IMR-90 (cell line): ENCODE measurements at regions not wholly inside any gene's neighbourhood (a gene's known extent, or its start where the extent isn't known, plus 50 kb on each side); places are given as distances from the start of the nearest gene placed in this dataset.
A peak's percentile ranks its signal among the peaks of the same experiment; 100 is the strongest.

Experiments
- ATAC-seq: fragments of 200-7000 bp; cut with Tn5 transposase; 2 replicates; pipeline ENCODE4 v1.9.1; 2020; ENCODE audit warnings: low read depth, mild to moderate bottlenecking, moderate library complexity
- BruUV-seq: library from RNA; stranded (reverse); fragments of 400-500 nt; replicated peaks from 2 replicates; lab custom pipeline; 2021; lab: Mats Ljungman, UMichigan
- CTCF ChIA-PET: fragments of 300-600 bp; formaldehyde crosslinking; extraction: SDS; loops from one replicate; lab custom pipeline; 2021; ENCODE audit warnings: antibody characterized with exemption; lab: Yijun Ruan, JAX
- POLR2A ChIA-PET: fragments of 300-600 bp; sonication (Branson Sonifier 250); formaldehyde crosslinking; loops from one replicate; lab custom pipeline; 2022; ENCODE audit warnings: antibody characterized with exemption; ENCODE audit not compliant: unreplicated experiment; lab: Charles Lee
- DNase-seq: peaks from one replicate; pipeline ENCODE4 v3.0.0; 2013
- H2AFZ ChIP-seq: replicated peaks from 2 replicates; pipeline ENCODE3; 2013; ENCODE audit warnings: low read length, mild to moderate bottlenecking; ENCODE audit not compliant: poor library complexity
- H2AK5ac ChIP-seq: 2 replicates; pipeline ENCODE4 v1.6.1; 2013; ENCODE audit warnings: low read depth, low read length, inconsistent platforms
- H2AK9ac ChIP-seq: replicated peaks from 2 replicates; pipeline ENCODE3; 2013; ENCODE audit warnings: mild to moderate bottlenecking, low read depth, low read length, moderate library complexity; ENCODE audit not compliant: poor library complexity
- H2BK120ac ChIP-seq: 2 replicates; pipeline ENCODE4 v1.6.1; 2013; ENCODE audit warnings: low read depth, low read length, inconsistent platforms
- H2BK15ac ChIP-seq: 3 replicates; pipeline ENCODE4 v1.6.1; 2013; ENCODE audit warnings: low read depth, low read length, inconsistent platforms
- H2BK20ac ChIP-seq: 2 replicates; pipeline ENCODE4 v1.6.1; 2013; ENCODE audit warnings: low read depth, mild to moderate bottlenecking, inconsistent platforms, low read length, moderate library complexity
- H2BK5ac ChIP-seq: 2 replicates; pipeline ENCODE4 v1.6.1; 2013; ENCODE audit warnings: mild to moderate bottlenecking, low read depth, low read length, inconsistent platforms; ENCODE audit not compliant: poor library complexity, severe bottlenecking
- H3K14ac ChIP-seq: replicated peaks from 2 replicates; pipeline ENCODE4 v1.6.1; 2013; ENCODE audit warnings: low read depth, low read length, inconsistent platforms
- H3K18ac ChIP-seq: 2 replicates; pipeline ENCODE4 v1.6.1; 2013; ENCODE audit warnings: low read depth, low read length, control low read depth
- H3K23ac ChIP-seq: 2 replicates; pipeline ENCODE4 v1.6.1; 2013; ENCODE audit warnings: low read depth, low read length, inconsistent platforms
- H3K27ac ChIP-seq: 2 replicates; pipeline ENCODE4 v1.5.1; 2013; ENCODE audit warnings: mild to moderate bottlenecking, control low read depth, low read length; ENCODE audit not compliant: insufficient read depth
- H3K27me3 ChIP-seq: 2 replicates; pipeline ENCODE4 v1.6.1; 2013; ENCODE audit warnings: low read length; ENCODE audit not compliant: control insufficient read depth, insufficient read depth
- H3K36me3 ChIP-seq: 2 replicates; pipeline ENCODE4 v1.6.1; 2013; ENCODE audit warnings: low read length, mixed read lengths; ENCODE audit not compliant: control insufficient read depth, insufficient read depth
- H3K4ac ChIP-seq: 2 replicates; pipeline ENCODE4 v1.6.1; 2013; ENCODE audit warnings: low read depth, low read length, inconsistent platforms
- H3K4me1 ChIP-seq: 2 replicates; pipeline ENCODE4 v1.6.1; 2013; ENCODE audit warnings: low read length, mixed read lengths; ENCODE audit not compliant: control insufficient read depth, insufficient read depth
- H3K4me2 ChIP-seq: 2 replicates; pipeline ENCODE4 v1.6.1; 2013; ENCODE audit warnings: low read depth, mild to moderate bottlenecking, control low read depth, low read length, moderate library complexity
- H3K4me3 ChIP-seq: 2 replicates; pipeline ENCODE4 v1.5.1; 2013; ENCODE audit warnings: low read depth, mild to moderate bottlenecking, control low read depth, low read length, moderate library complexity; ENCODE audit not compliant: insufficient read depth
- H3K56ac ChIP-seq: 2 replicates; pipeline ENCODE4 v1.6.1; 2013; ENCODE audit warnings: low read length, inconsistent platforms; ENCODE audit not compliant: insufficient read depth; ENCODE audit errors: extremely low read depth
- H3K79me1 ChIP-seq, 2 experiments: 2 replicates each; pipeline ENCODE4 v1.6.1; 2013; ENCODE audit warnings: low read length in 2 of 2, inconsistent platforms in 1 of 2, low read depth in 1 of 2
- H3K9ac ChIP-seq: 2 replicates; pipeline ENCODE4 v1.6.1; 2013; ENCODE audit warnings: low read depth, low read length, control low read depth
- H3K9me1 ChIP-seq: 2 replicates; pipeline ENCODE4 v1.6.1; 2013; ENCODE audit warnings: low read length, inconsistent platforms; ENCODE audit not compliant: insufficient read depth
- H3K9me3 ChIP-seq: 2 replicates; pipeline ENCODE4 v1.6.1; 2013; ENCODE audit warnings: low read length; ENCODE audit not compliant: control insufficient read depth, insufficient read depth
- H4K20me1 ChIP-seq: 2 replicates; pipeline ENCODE4 v1.6.1; 2013; ENCODE audit warnings: low read length, inconsistent platforms; ENCODE audit not compliant: insufficient read depth
- H4K5ac ChIP-seq: 2 replicates; pipeline ENCODE4 v1.6.1; 2013; ENCODE audit warnings: mild to moderate bottlenecking, low read depth, low read length, control low read depth
- H4K8ac ChIP-seq, 2 experiments: 2 replicates each; pipeline ENCODE4 v1.6.1; 2013; ENCODE audit warnings: low read depth in 2 of 2, low read length in 2 of 2, control low read depth in 1 of 2, inconsistent platforms in 1 of 2
- H4K91ac ChIP-seq: 2 replicates; pipeline ENCODE4 v1.6.1; 2013; ENCODE audit warnings: low read depth, low read length, inconsistent platforms; ENCODE audit not compliant: insufficient read depth
- CEBPB ChIP-seq: IDR thresholded peaks from 2 replicates; pipeline ENCODE4 v1.6.1; 2012; ENCODE audit warnings: low read depth, low read length, improper control_type of control experiment
- WGBS, 2 experiments: methylation state at CpG; one replicate each; pipeline versions ENCODE4 v1.1.5 to v1.1.7; 2013; ENCODE audit warnings: missing lambda C conversion rate in 2 of 2; ENCODE audit not compliant: insufficient read length in 1 of 2; ENCODE audit errors: extremely low coverage in 2 of 2; 5-methylcytosine and 5-hydroxymethylcytosine counted together
- dilution Hi-C: fragments of 300-500 bp; cut with HindIII; formaldehyde crosslinking; loops from one replicate; pipeline ENCODE4 v1.14.3; 2018; ENCODE audit warnings: low sequenced_read_pairs; ENCODE audit not compliant: unreplicated experiment
- in situ Hi-C: fragments of 300-500 bp; cut with MboI; formaldehyde crosslinking; loops from 3 replicates; pipeline ENCODE4 v1.14.3; 2019; ENCODE audit warnings: low sequenced_read_pairs, inconsistent platforms, mixed read lengths
- intact Hi-C: fragments of 100-400 bp; cut with micrococcal nuclease; formaldehyde crosslinking; loops from 2 replicates; pipeline ENCODE4 v1.10.0; 2022

- ChIA-PET POLR2A (no interaction called here), CTCF (no interaction called here)
- Histone ChIP-seq H3K4me1 (no peaks in the 10 kb centered on the region), H2BK120ac (no peak overlapping the region), H3K56ac (no peak overlapping the region), H4K91ac (no peak overlapping the region), H3K14ac (no peak overlapping the region), H3K9ac (no peak overlapping the region), H3K18ac (no peak overlapping the region), H4K20me1 (no peaks in the 10 kb centered on the region), H3K27me3 (no peaks in the 10 kb centered on the region), H2BK20ac (no peak overlapping the region), H2AFZ (peak overlapping the region; percentile 21), H4K5ac (no peak overlapping the region), H3K4ac (no peak overlapping the region), H3K27ac (no peak overlapping the region), H2BK15ac (no peak overlapping the region), H4K8ac (no peak overlapping the region), H2BK5ac (no peak overlapping the region), H3K4me3 (no peak overlapping the region), H3K79me1 (no peaks in the 10 kb centered on the region), H3K23ac (no peak overlapping the region), H3K36me3 (no peaks in the 10 kb centered on the region), H3K4me2 (no peak overlapping the region), H3K9me1 (no peaks in the 10 kb centered on the region), H3K9me3 (peaks cover 36% of the 10 kb centered on the region; the same call in 1 of the 2 replicates), H2AK9ac (no peak overlapping the region), H2AK5ac (no peak overlapping the region)
- in situ Hi-C loops, result no loop called here
- intact Hi-C loops, result no loop called here
- dilution Hi-C loops, result no loop called here
- no TSS peak for BruUV-seq
- 42% methylated on average over 10 of the region's 17 CpGs; no CpG with 5 or more reads in 1 of the 2 experiments for WGBS, 2 experiments
- ATAC-seq, result no peak
- no peak for DNase-seq
- TF ChIP-seq CEBPB, result no peak
Observed at GRCh38 chr14:104515059-104515810, 64.3 kb upstream of the C14orf180 start.
